HepG2 (cell line): ENCODE measurements at regions not wholly inside any gene's neighbourhood (a gene's known extent, or its start where the extent isn't known, plus 50 kb on each side); places are given as distances from the start of the nearest gene placed in this dataset.
"Not testable (repeated sequence)": the region's sequence is repeated elsewhere in the genome, so short reads cannot be mapped to it uniquely, and the experiment has no call there.

Experiments
- ATAC-seq: fragments of 200-7000 bp; cut with Tn5 transposase; 3 replicates; pipeline ENCODE4 v1.9.1; 2020; ENCODE audit warnings: mild to moderate bottlenecking, moderate library complexity
- BruUV-seq: library from RNA; stranded (reverse); fragments of 400-500 nt; replicated peaks from 2 replicates; lab custom pipeline; 2021; lab: Mats Ljungman, UMichigan
- CTCF ChIA-PET: fragments of 300-600 bp; formaldehyde crosslinking; extraction: SDS; loops from one replicate; lab custom pipeline; 2021; ENCODE audit warnings: low total read pairs, inconsistent platforms, low intra/inter-chr PET ratio; lab: Yijun Ruan, JAX
- POLR2A ChIA-PET: fragments of 350-600 bp; sonication (Branson Sonifier 250); formaldehyde crosslinking; loops from one replicate; lab custom pipeline; 2020; ENCODE audit warnings: antibody characterized with exemption, inconsistent platforms; lab: Yijun Ruan, JAX
- DNase-seq: peaks from one replicate; pipeline ENCODE4 v3.0.0-alpha.2; 2015; ENCODE audit warnings: low spot score
- FAIRE-seq: peaks from 3 replicates; lab custom pipeline; 2011; peaks lifted over from hg19 to GRCh38; lab: Jason Lieb, UNC
- H2AFZ ChIP-seq: one replicate; pipeline ENCODE4 v1.6.1; 2011; ENCODE audit warnings: low read length, inconsistent platforms
- H3K27ac ChIP-seq: fragments of 300-600 bp; 3 replicates; pipeline ENCODE4 v1.8.0; 2011; ENCODE audit warnings: mixed run types, mild to moderate bottlenecking, mixed read lengths, low read length, inconsistent platforms; ENCODE audit not compliant: insufficient read depth; ENCODE audit errors: extremely low read length
- H3K27me3 ChIP-seq, 2 experiments: fragments of 200-600 bp in 1 of 2; 2 replicates in 1 of 2; 3 replicates in 1 of 2; pipeline versions ENCODE4 v1.6.0 to v1.8.0; 2011; ENCODE audit warnings: low read length in 2 of 2, mild to moderate bottlenecking in 2 of 2, moderate library complexity in 2 of 2, inconsistent platforms in 1 of 2; ENCODE audit not compliant: insufficient read depth in 2 of 2, control insufficient read depth in 1 of 2
- H3K36me3 ChIP-seq, 2 experiments: fragments of 200-600 bp in 1 of 2; replicated peaks in 1 of 2; 2 replicates in 1 of 2; 3 replicates in 1 of 2; pipeline versions ENCODE4 v1.5.1 to v1.8.0; 2011; ENCODE audit warnings: low read length in 2 of 2, inconsistent platforms in 1 of 2; ENCODE audit not compliant: insufficient read depth in 2 of 2, control insufficient read depth in 1 of 2
- H3K4me1 ChIP-seq: 2 replicates; pipeline ENCODE4 v1.5.1; 2012; ENCODE audit warnings: low read length, inconsistent platforms; ENCODE audit not compliant: insufficient read depth
- H3K4me2 ChIP-seq: 2 replicates; pipeline ENCODE4 v1.6.0; 2011; ENCODE audit warnings: low read depth, low read length, inconsistent platforms
- H3K4me3 ChIP-seq, 3 experiments: fragments of 200-600 bp in 1 of 3; sonication (generic), shearing (Covaris generic) in 1 of 3; replicated peaks in 1 of 3; 2 replicates each; pipeline ENCODE4 v1.5.1; 2011 to 2016; ENCODE audit warnings: low read length in 3 of 3, inconsistent platforms in 2 of 3, low read depth in 2 of 3, mild to moderate bottlenecking in 2 of 3, control low read depth in 1 of 3, mixed read lengths in 1 of 3; ENCODE audit not compliant: insufficient read depth in 1 of 3
- H3K79me2 ChIP-seq: one replicate; pipeline ENCODE4 v1.6.1; 2011; ENCODE audit warnings: low read length, inconsistent platforms; ENCODE audit not compliant: insufficient read depth
- H3K9ac ChIP-seq: 2 replicates; pipeline ENCODE4 v1.6.0; 2011; ENCODE audit warnings: mild to moderate bottlenecking, low read depth, low read length, inconsistent platforms; ENCODE audit not compliant: insufficient read depth
- H3K9me3 ChIP-seq: 2 replicates; pipeline ENCODE4 v1.5.1; 2012; ENCODE audit warnings: mild to moderate bottlenecking, low read length
- H4K20me1 ChIP-seq: 2 replicates; pipeline ENCODE4 v1.6.0; 2011; ENCODE audit warnings: inconsistent platforms, mild to moderate bottlenecking, low read length, moderate library complexity; ENCODE audit not compliant: insufficient read depth
- ATF7 ChIP-seq, 2 experiments: fragments of 450-650 bp in 1 of 2; sonication (generic) in 1 of 2; formaldehyde crosslinking in 1 of 2; IDR thresholded peaks; 2 replicates each; pipeline versions ENCODE4 v1.4.0 to v1.6.1; 2016 to 2020; ENCODE audit warnings: antibody characterized with exemption in 1 of 2, mild to moderate bottlenecking in 1 of 2, missing genetic modification reagents in 1 of 2
- CEBPG ChIP-seq: IDR thresholded peaks from 2 replicates; pipeline ENCODE4 v1.6.1; 2016
- CENPT ChIP-seq: sonication (generic); formaldehyde crosslinking; IDR thresholded peaks from 2 replicates; pipeline ENCODE4 v1.8.0; 2022; ENCODE audit warnings: low read depth, mild to moderate bottlenecking, moderate library complexity, missing genetic modification reagents
- HIC2 ChIP-seq: sonication (generic); formaldehyde crosslinking; IDR thresholded peaks from 2 replicates; pipeline ENCODE4 v1.9.0; 2022; ENCODE audit warnings: low read depth, missing genetic modification reagents
- MED1 ChIP-seq: sonication (generic); formaldehyde crosslinking; IDR thresholded peaks from 2 replicates; pipeline ENCODE4 v1.4.0; 2020; ENCODE audit warnings: missing genetic modification reagents
- PAF1 ChIP-seq: IDR thresholded peaks from 2 replicates; pipeline ENCODE4 v1.6.1; 2016; ENCODE audit warnings: missing genetic modification reagents, missing compliant biosample characterization
- PAXIP1 ChIP-seq: sonication (generic); formaldehyde crosslinking; conservative IDR thresholded peaks from 2 replicates; pipeline ENCODE4 v1.4.0; 2020; ENCODE audit warnings: mild to moderate bottlenecking, missing genetic modification reagents, moderate library complexity
- POLR2AphosphoS5 ChIP-seq: IDR thresholded peaks from 2 replicates; pipeline ENCODE4 v1.6.1; 2012; ENCODE audit warnings: low read depth, low read length
- SRF ChIP-seq: IDR thresholded peaks from 2 replicates; pipeline ENCODE4 v1.6.1; 2011; ENCODE audit warnings: mild to moderate bottlenecking, low read depth, low read length, moderate library complexity
- ZMAT5 ChIP-seq: sonication (generic); formaldehyde crosslinking; IDR thresholded peaks from 2 replicates; pipeline ENCODE4 v1.5.0; 2020; ENCODE audit warnings: mild to moderate bottlenecking, low read depth, missing genetic modification reagents, borderline replicate concordance
- ZNF350 ChIP-seq: sonication (generic); formaldehyde crosslinking; IDR thresholded peaks from 2 replicates; pipeline ENCODE4 v1.4.0; 2020; ENCODE audit warnings: mild to moderate bottlenecking, low read depth, missing genetic modification reagents, borderline replicate concordance
- ZNF746 ChIP-seq: sonication (generic); formaldehyde crosslinking; IDR thresholded peaks from 2 replicates; pipeline ENCODE4 v1.8.0; 2022; ENCODE audit warnings: mild to moderate bottlenecking, missing genetic modification reagents
- ZSCAN12 ChIP-seq: sonication (generic); formaldehyde crosslinking; IDR thresholded peaks from 2 replicates; pipeline ENCODE4 v1.9.0; 2021; ENCODE audit warnings: mild to moderate bottlenecking, missing genetic modification reagents
- WGBS: methylation state at CpG from one replicate; pipeline ENCODE4 v1.1.6; 2017; ENCODE audit warnings: low lambda C conversion rate; 5-methylcytosine and 5-hydroxymethylcytosine counted together
- in situ Hi-C: cut with HindIII; loops from 2 replicates; pipeline ENCODE4 v1.10.0; 2017; ENCODE audit warnings: low pct_unique_long_range_greater_than_20kb; ENCODE audit not compliant: extremely low pct_ligation_motif_present
- intact Hi-C: fragments of 100-400 bp; cut with micrococcal nuclease; formaldehyde crosslinking; loops from one replicate; pipeline ENCODE4 v1.10.0; 2022; ENCODE audit not compliant: unreplicated experiment

GRCh38 chr10:33913194-33913593, 578.7 kb upstream of the NRP1 start (continued):
- TF ChIP-seq HIC2 (CRISPR knock-in tag) (no peak), PAF1 (CRISPR knock-in tag) (no peak), ZSCAN12 (no peak), ATF7 (IDR thresholded peaks at IDR 0.05) (no peak), ATF7 (CRISPR knock-in tag; IDR thresholded peaks at IDR 0.05) (no peak)

- intact Hi-C loops, H4K20me1 ChIP-seq, H3K9ac ChIP-seq, POLR2A ChIA-PET, H2AFZ ChIP-seq, ATAC-seq, DNase-seq, BruUV-seq, H3K79me2 ChIP-seq, CTCF ChIA-PET, H3K27me3 ChIP-seq, FAIRE-seq, H3K4me3 ChIP-seq, H3K27ac ChIP-seq, H3K4me2 ChIP-seq, H3K4me1 ChIP-seq, H3K9me3 ChIP-seq, in situ Hi-C loops, H3K36me3 ChIP-seq: not testable (repeated sequence)
- WGBS, result 63% methylated on average over 4 of the region's 4 CpGs
Observed at GRCh38 chr10:33909476-33909875, 575.0 kb upstream of the NRP1 start.

GRCh38 chr10:33901166-33901565, 566.7 kb upstream of the NRP1 start:
- ATAC-seq, result no peak
- in situ Hi-C loops (no loop called here), intact Hi-C loops (no loop called here)
- H3K4me3 ChIP-seq, result no peak overlapping the region
- no peak overlapping the region for H3K4me2 ChIP-seq
- TF ChIP-seq MED1 (no peak), CENPT (CRISPR knock-in tag) (no peak), PAXIP1 (no peak), ZNF350 (CRISPR knock-in tag) (no peak), ZMAT5 (CRISPR knock-in tag) (no peak), ZNF746 (CRISPR knock-in tag) (no peak), CEBPG (CRISPR knock-in tag) (no peak), SRF (no peak), POLR2AphosphoS5 (no peak)
- H3K27me3 ChIP-seq, result no peaks in the 10 kb centered on the region
- H3K9me3 ChIP-seq, result no peaks in the 10 kb centered on the region
- H3K36me3 ChIP-seq, result no peaks in the 10 kb centered on the region
- DNase-seq, result no peak
- no peak overlapping the region for H3K9ac ChIP-seq
- POLR2A ChIA-PET, result no interaction called here
- BruUV-seq, result no TSS peak
- no peak for FAIRE-seq
- H3K79me2 ChIP-seq, result no peaks in the 10 kb centered on the region
- no peak overlapping the region for H2AFZ ChIP-seq
- peaks cover 28% of the 10 kb centered on the region for H3K4me1 ChIP-seq
- CTCF ChIA-PET, result no interaction called here
- H4K20me1 ChIP-seq, result no peaks in the 10 kb centered on the region
- WGBS, result 73% methylated on average over 2 of the region's 2 CpGs
- H3K27ac ChIP-seq, result no peak overlapping the region
